ENCODE measurements at regions not wholly inside any gene's neighbourhood (a gene's known extent, or its start where the extent isn't known, plus 50 kb on each side); places are given as distances from the start of the nearest gene placed in this dataset.

GRCh38 chrX:88990882-88991582 is 244.0 kb downstream of the CPXCR1 start:
- no TSS peak for BruUV-seq (replicated peaks)
- no peaks in the 10 kb centered on the region for H3K27me3 ChIP-seq (ENCODE audit: control insufficient read depth in 2 of 2, insufficient read depth in 2 of 2, low read length in 2 of 2)

More at GRCh38 chrX:88990882-88991582, 244.0 kb downstream of the CPXCR1 start:
- intact Hi-C loops (cut with micrococcal nuclease) = no loop called here
- ChIA-PET CTCF (no interaction called here), POLR2A (no interaction called here)
- DNase-seq (ENCODE audit: low read depth, low spot score) (no peak), FAIRE-seq (no peak)
- Histone ChIP-seq H3K4me1 (ENCODE audit: control insufficient read depth, extremely low read depth, insufficient read depth, low read length) (no peaks in the 10 kb centered on the region), H4K20me1 (replicated peaks; ENCODE audit: control insufficient read depth, extremely low read depth, insufficient read depth, low read length) (no peaks in the 10 kb centered on the region), H3K4me2 (ENCODE audit: insufficient read depth, low read length) (no peak overlapping the region), H3K4me3 (replicated peaks in 1 of 3; ENCODE audit: insufficient read depth in 1 of 3, low read depth in 1 of 3, low read length in 3 of 3) (no peak overlapping the region), H3K36me3 (ENCODE audit: control insufficient read depth in 2 of 2, extremely low read depth in 1 of 2, insufficient read depth in 2 of 2, low read length in 2 of 2) (no peaks in the 10 kb centered on the region), H3K9ac (replicated peaks; ENCODE audit: extremely low read depth, insufficient read depth, low read length) (no peak overlapping the region), H3K9me3 (replicated peaks; ENCODE audit: control insufficient read depth, insufficient read depth, low read length) (no peaks in the 10 kb centered on the region), H2AFZ (ENCODE audit: low read depth, low read length) (no peak overlapping the region), H3K79me2 (ENCODE audit: control insufficient read depth, insufficient read depth, low read length) (no peaks in the 10 kb centered on the region), H3K9me1 (replicated peaks; ENCODE audit: control insufficient read depth, extremely low read depth, insufficient read depth, low read length) (no peaks in the 10 kb centered on the region), H3K27ac (ENCODE audit: insufficient read depth, low read depth, low read length) (no peak overlapping the region)
- dilution Hi-C loops (cut with MboI; ENCODE audit: extremely low pct_ligation_motif_present, low sequenced_read_pairs) = no loop called here
- TF ChIP-seq POLR2AphosphoS5 (IDR thresholded peaks at IDR 0.05; ENCODE audit: insufficient read depth, low read depth, low read length) = no peak
- TF ChIP-seq JUN (IDR thresholded peaks at IDR 0.05; ENCODE audit: borderline replicate concordance, insufficient read depth, insufficient read length, low read depth) = no peak
- no peak for TF ChIP-seq EZH2 (IDR thresholded peaks at IDR 0.05; ENCODE audit: borderline replicate concordance, low read depth, low read length, severe bottlenecking)
- TF ChIP-seq CTCF (IDR thresholded peaks at IDR 0.05; ENCODE audit: extremely low read depth in 1 of 2, insufficient read depth in 1 of 2, low read depth in 1 of 2, low read length in 2 of 2) = no peak
- no peak for TF ChIP-seq MAX (IDR thresholded peaks at IDR 0.05; ENCODE audit: insufficient read depth, insufficient read length)
- TF ChIP-seq MYC (IDR thresholded peaks at IDR 0.05; ENCODE audit: low read depth, low read length) = no peak
- no peak for TF ChIP-seq FOS (IDR thresholded peaks at IDR 0.05; ENCODE audit: borderline replicate concordance, insufficient read depth, low read length)
- TF ChIP-seq GATA2 (IDR thresholded peaks at IDR 0.05; ENCODE audit: insufficient read depth, insufficient read length, low read depth, low read length) = no peak
- no peak for TF ChIP-seq POLR2A (IDR thresholded peaks at IDR 0.05; ENCODE audit: low read depth, low read length)
